ENCODE measurements at regions not wholly inside any gene's neighbourhood (a gene's known extent, or its start where the extent isn't known, plus 50 kb on each side); places are given as distances from the start of the nearest gene placed in this dataset.

- TF ChIP-seq POLR2A (IDR thresholded peaks at IDR 0.05) (no peak), CTCF (IDR thresholded peaks at IDR 0.05) (no peak)
These were observed 225.2 kb upstream of the RGMA start for GRCh38 chr15:93314245-93314644.
